SK-N-SH treated with all-trans-retinoic acid at 6 μM for 48 hours (cell line): ENCODE measurements at regions not wholly inside any gene's neighbourhood (a gene's known extent, or its start where the extent isn't known, plus 50 kb on each side); places are given as distances from the start of the nearest gene placed in this dataset.

ENCODE experiments used
- ATAC-seq: fragments of 200-7000 bp; cut with Tn5 transposase; 3 replicates; pipeline ENCODE4 v1.9.1; 2020; ENCODE audit warnings: mild to moderate bottlenecking, moderate library complexity
- BACH2 ChIP-seq: fragments of 250-450 bp; sonication (Bioruptor Pico); IDR thresholded peaks from 2 replicates; pipeline ENCODE4 v1.9.0; 2021; ENCODE audit warnings: mild to moderate bottlenecking, borderline replicate concordance
- CREB5 ChIP-seq: fragments of 250-450 bp; sonication (Bioruptor Pico); IDR thresholded peaks from 2 replicates; pipeline ENCODE4 v1.5.1; 2020; ENCODE audit warnings: low read depth, mild to moderate bottlenecking, moderate library complexity
- CSDC2 ChIP-seq: fragments of 250-450 bp; sonication (Bioruptor Pico); IDR thresholded peaks from 2 replicates; pipeline ENCODE4 v1.5.0; 2020; ENCODE audit warnings: mild to moderate bottlenecking, moderate library complexity
- ESRRG ChIP-seq: fragments of 250-450 bp; sonication (Bioruptor Pico); IDR thresholded peaks from 2 replicates; pipeline ENCODE4 v1.6.1; 2021; ENCODE audit warnings: mild to moderate bottlenecking
- GLIS3 ChIP-seq: fragments of 250-450 bp; sonication (Bioruptor Pico); IDR thresholded peaks from 2 replicates; pipeline ENCODE4 v1.5.0; 2020; ENCODE audit warnings: mild to moderate bottlenecking, moderate library complexity
- ISL1 ChIP-seq: fragments of 250-450 bp; sonication (Bioruptor Pico); IDR thresholded peaks from 2 replicates; pipeline ENCODE4 v2.1.2; 2022; ENCODE audit warnings: mild to moderate bottlenecking, moderate library complexity
- OSR1 ChIP-seq: fragments of 250-450 bp; sonication (Bioruptor Pico); IDR thresholded peaks from 2 replicates; pipeline ENCODE4 v1.8.0; 2022; ENCODE audit warnings: moderate library complexity, mild to moderate bottlenecking, inconsistent platforms
- PPARA ChIP-seq: fragments of 250-450 bp; sonication (Bioruptor Pico); IDR thresholded peaks from 2 replicates; pipeline ENCODE4 v1.5.0; 2020; ENCODE audit warnings: mild to moderate bottlenecking, borderline replicate concordance
- RARB ChIP-seq: fragments of 250-450 bp; sonication (Bioruptor Pico); IDR thresholded peaks from 2 replicates; pipeline ENCODE4 v1.8.0; 2021; ENCODE audit warnings: mild to moderate bottlenecking, moderate library complexity
- SNAI2 ChIP-seq: fragments of 250-450 bp; sonication (Bioruptor Pico); IDR thresholded peaks from 2 replicates; pipeline ENCODE4 v1.5.0; 2020; ENCODE audit warnings: mild to moderate bottlenecking, moderate library complexity
- TOX ChIP-seq: fragments of 250-450 bp; sonication (Bioruptor Pico); IDR thresholded peaks from 2 replicates; pipeline ENCODE4 v1.8.0; 2021; ENCODE audit warnings: mild to moderate bottlenecking, moderate library complexity, borderline replicate concordance
- ZC3H10 ChIP-seq: fragments of 250-450 bp; sonication (Bioruptor Pico); IDR thresholded peaks from 2 replicates; pipeline ENCODE4 v1.5.1; 2021; ENCODE audit warnings: mild to moderate bottlenecking, moderate library complexity
- ZFP3 ChIP-seq: fragments of 250-450 bp; sonication (Bioruptor Pico); IDR thresholded peaks from 2 replicates; pipeline ENCODE4 v1.5.0; 2020; ENCODE audit warnings: mild to moderate bottlenecking, moderate library complexity
- ZFP30 ChIP-seq: fragments of 450-650 bp; formaldehyde crosslinking; IDR thresholded peaks from 2 replicates; pipeline ENCODE4 v1.5.0; 2022; ENCODE audit warnings: mild to moderate bottlenecking, moderate library complexity
- ZNF70 ChIP-seq: fragments of 450-650 bp; formaldehyde crosslinking; IDR thresholded peaks from 2 replicates; pipeline ENCODE4 v1.5.0; 2020; ENCODE audit warnings: mild to moderate bottlenecking, moderate library complexity
- ZNF8 ChIP-seq: fragments of 450-650 bp; formaldehyde crosslinking; IDR thresholded peaks from 2 replicates; pipeline ENCODE4 v1.5.0; 2020; ENCODE audit warnings: mild to moderate bottlenecking, moderate library complexity
- TF ChIP-seq, protein P1 (sequence below): fragments of 250-450 bp; sonication (Bioruptor Pico); IDR thresholded peaks from 2 replicates; pipeline ENCODE4 v1.5.0; 2020; ENCODE audit warnings: mild to moderate bottlenecking, moderate library complexity
- TF ChIP-seq, protein P2 (sequence below): fragments of 250-450 bp; sonication (Bioruptor Pico); IDR thresholded peaks from 2 replicates; pipeline ENCODE4 v1.5.1; 2021; ENCODE audit warnings: mild to moderate bottlenecking, moderate library complexity
- TF ChIP-seq, protein P3 (sequence below): fragments of 250-450 bp; sonication (Bioruptor Pico); IDR thresholded peaks from 2 replicates; pipeline ENCODE4 v1.8.0; 2020; ENCODE audit warnings: mild to moderate bottlenecking, moderate library complexity, borderline replicate concordance
- TF ChIP-seq, protein P4 (sequence below): fragments of 250-450 bp; sonication (Bioruptor Pico); IDR thresholded peaks from 2 replicates; pipeline ENCODE4 v1.8.0; 2021; ENCODE audit warnings: low read depth, mild to moderate bottlenecking, moderate library complexity, borderline replicate concordance

- no peak for ATAC-seq
- TF ChIP-seq ZNF70 (CRISPR knock-in tag) (no peak), ZFP3 (no peak), PPARA (no peak)
Observed at GRCh38 chr11:42571131-42571877, 740.5 kb upstream of the API5 start.

- TF ChIP-seq ZNF70 (CRISPR knock-in tag) (no peak), ZNF8 (CRISPR knock-in tag) (no peak), GLIS3 (CRISPR knock-in tag) (no peak), TOX (CRISPR knock-in tag) (no peak), OSR1 (CRISPR knock-in tag) (no peak), CSDC2 (CRISPR knock-in tag) (no peak), RARB (CRISPR knock-in tag) (no peak), ESRRG (CRISPR knock-in tag) (no peak), CREB5 (CRISPR knock-in tag) (no peak), ISL1 (CRISPR knock-in tag) (no peak), SNAI2 (CRISPR knock-in tag) (no peak), ZFP3 (no peak)
- TF ChIP-seq, protein P1, sequence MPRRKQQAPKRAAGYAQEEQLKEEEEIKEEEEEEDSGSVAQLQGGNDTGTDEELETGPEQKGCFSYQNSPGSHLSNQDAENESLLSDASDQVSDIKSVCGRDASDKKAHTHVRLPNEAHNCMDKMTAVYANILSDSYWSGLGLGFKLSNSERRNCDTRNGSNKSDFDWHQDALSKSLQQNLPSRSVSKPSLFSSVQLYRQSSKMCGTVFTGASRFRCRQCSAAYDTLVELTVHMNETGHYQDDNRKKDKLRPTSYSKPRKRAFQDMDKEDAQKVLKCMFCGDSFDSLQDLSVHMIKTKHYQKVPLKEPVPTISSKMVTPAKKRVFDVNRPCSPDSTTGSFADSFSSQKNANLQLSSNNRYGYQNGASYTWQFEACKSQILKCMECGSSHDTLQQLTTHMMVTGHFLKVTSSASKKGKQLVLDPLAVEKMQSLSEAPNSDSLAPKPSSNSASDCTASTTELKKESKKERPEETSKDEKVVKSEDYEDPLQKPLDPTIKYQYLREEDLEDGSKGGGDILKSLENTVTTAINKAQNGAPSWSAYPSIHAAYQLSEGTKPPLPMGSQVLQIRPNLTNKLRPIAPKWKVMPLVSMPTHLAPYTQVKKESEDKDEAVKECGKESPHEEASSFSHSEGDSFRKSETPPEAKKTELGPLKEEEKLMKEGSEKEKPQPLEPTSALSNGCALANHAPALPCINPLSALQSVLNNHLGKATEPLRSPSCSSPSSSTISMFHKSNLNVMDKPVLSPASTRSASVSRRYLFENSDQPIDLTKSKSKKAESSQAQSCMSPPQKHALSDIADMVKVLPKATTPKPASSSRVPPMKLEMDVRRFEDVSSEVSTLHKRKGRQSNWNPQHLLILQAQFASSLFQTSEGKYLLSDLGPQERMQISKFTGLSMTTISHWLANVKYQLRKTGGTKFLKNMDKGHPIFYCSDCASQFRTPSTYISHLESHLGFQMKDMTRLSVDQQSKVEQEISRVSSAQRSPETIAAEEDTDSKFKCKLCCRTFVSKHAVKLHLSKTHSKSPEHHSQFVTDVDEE: no peak
- TF ChIP-seq, protein P2, sequence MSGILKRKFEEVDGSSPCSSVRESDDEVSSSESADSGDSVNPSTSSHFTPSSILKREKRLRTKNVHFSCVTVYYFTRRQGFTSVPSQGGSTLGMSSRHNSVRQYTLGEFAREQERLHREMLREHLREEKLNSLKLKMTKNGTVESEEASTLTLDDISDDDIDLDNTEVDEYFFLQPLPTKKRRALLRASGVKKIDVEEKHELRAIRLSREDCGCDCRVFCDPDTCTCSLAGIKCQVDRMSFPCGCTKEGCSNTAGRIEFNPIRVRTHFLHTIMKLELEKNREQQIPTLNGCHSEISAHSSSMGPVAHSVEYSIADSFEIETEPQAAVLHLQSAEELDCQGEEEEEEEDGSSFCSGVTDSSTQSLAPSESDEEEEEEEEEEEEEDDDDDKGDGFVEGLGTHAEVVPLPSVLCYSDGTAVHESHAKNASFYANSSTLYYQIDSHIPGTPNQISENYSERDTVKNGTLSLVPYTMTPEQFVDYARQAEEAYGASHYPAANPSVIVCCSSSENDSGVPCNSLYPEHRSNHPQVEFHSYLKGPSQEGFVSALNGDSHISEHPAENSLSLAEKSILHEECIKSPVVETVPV (CRISPR knock-in tag): no peak
- TF ChIP-seq, protein P3, sequence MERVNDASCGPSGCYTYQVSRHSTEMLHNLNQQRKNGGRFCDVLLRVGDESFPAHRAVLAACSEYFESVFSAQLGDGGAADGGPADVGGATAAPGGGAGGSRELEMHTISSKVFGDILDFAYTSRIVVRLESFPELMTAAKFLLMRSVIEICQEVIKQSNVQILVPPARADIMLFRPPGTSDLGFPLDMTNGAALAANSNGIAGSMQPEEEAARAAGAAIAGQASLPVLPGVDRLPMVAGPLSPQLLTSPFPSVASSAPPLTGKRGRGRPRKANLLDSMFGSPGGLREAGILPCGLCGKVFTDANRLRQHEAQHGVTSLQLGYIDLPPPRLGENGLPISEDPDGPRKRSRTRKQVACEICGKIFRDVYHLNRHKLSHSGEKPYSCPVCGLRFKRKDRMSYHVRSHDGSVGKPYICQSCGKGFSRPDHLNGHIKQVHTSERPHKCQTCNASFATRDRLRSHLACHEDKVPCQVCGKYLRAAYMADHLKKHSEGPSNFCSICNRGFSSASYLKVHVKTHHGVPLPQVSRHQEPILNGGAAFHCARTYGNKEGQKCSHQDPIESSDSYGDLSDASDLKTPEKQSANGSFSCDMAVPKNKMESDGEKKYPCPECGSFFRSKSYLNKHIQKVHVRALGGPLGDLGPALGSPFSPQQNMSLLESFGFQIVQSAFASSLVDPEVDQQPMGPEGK (CRISPR knock-in tag): no peak
- TF ChIP-seq, protein P4, sequence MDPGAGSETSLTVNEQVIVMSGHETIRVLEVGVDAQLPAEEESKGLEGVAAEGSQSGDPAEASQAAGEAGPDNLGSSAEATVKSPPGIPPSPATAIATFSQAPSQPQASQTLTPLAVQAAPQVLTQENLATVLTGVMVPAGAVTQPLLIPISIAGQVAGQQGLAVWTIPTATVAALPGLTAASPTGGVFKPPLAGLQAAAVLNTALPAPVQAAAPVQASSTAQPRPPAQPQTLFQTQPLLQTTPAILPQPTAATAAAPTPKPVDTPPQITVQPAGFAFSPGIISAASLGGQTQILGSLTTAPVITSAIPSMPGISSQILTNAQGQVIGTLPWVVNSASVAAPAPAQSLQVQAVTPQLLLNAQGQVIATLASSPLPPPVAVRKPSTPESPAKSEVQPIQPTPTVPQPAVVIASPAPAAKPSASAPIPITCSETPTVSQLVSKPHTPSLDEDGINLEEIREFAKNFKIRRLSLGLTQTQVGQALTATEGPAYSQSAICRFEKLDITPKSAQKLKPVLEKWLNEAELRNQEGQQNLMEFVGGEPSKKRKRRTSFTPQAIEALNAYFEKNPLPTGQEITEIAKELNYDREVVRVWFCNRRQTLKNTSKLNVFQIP (CRISPR knock-in tag): no peak
- TF ChIP-seq, all 23 proteins: peak for 0
- ATAC-seq: no peak
Observed at GRCh38 chr11:42571878-42572610, 739.8 kb upstream of the API5 start.

GRCh38 chr11:42576318-42576717 lies 735.5 kb upstream of the API5 start:
- ATAC-seq: no peak
- TF ChIP-seq ZFP30 (CRISPR knock-in tag): no peak
- no peak for TF ChIP-seq ISL1 (CRISPR knock-in tag)
- TF ChIP-seq ESRRG (CRISPR knock-in tag): no peak
- no peak for TF ChIP-seq GLIS3 (CRISPR knock-in tag)
- no peak for TF ChIP-seq SNAI2 (CRISPR knock-in tag)
- TF ChIP-seq, protein P4 (CRISPR knock-in tag): no peak
- TF ChIP-seq, protein P3 (CRISPR knock-in tag): no peak
- TF ChIP-seq BACH2 (CRISPR knock-in tag): no peak
- TF ChIP-seq CSDC2 (CRISPR knock-in tag): no peak
- no peak for TF ChIP-seq ZFP3
- TF ChIP-seq PPARA: no peak
- TF ChIP-seq, protein P2 (CRISPR knock-in tag): no peak
- no peak for TF ChIP-seq ZC3H10
